HEK293 (cell line): ENCODE measurements at regions not wholly inside any gene's neighbourhood (a gene's known extent, or its start where the extent isn't known, plus 50 kb on each side); places are given as distances from the start of the nearest gene placed in this dataset.

Experiments used
- CTCF ChIA-PET: fragments of 350-600 bp; formaldehyde crosslinking; extraction: SDS; loops from one replicate; lab custom pipeline; 2021; ENCODE audit warnings: antibody characterized with exemption; lab: Yijun Ruan, JAX
- POLR2A ChIA-PET: fragments of 300-600 bp; formaldehyde crosslinking; extraction: SDS; loops from one replicate; lab custom pipeline; 2020; ENCODE audit warnings: antibody characterized with exemption, inconsistent platforms; lab: Yijun Ruan, JAX
- H3K27ac ChIP-seq: fragments of 200-500 bp; sonication (Bioruptor generic); 2 replicates; pipeline ENCODE4 v1.5.1; 2014; ENCODE audit warnings: low read depth, low read length, control low read depth, inconsistent platforms; ENCODE audit errors: extremely low read depth
- H3K36me3 ChIP-seq, 2 experiments: fragments of 200-500 bp in 1 of 2; sonication (Bioruptor generic) in 1 of 2; 1 replicate in 1 of 2; 2 replicates in 1 of 2; pipeline ENCODE4 v1.5.1; 2014 to 2017; ENCODE audit warnings: inconsistent platforms in 2 of 2, low read length in 2 of 2; ENCODE audit not compliant: control insufficient read depth in 2 of 2, insufficient read depth in 1 of 2
- H3K4me1 ChIP-seq: fragments of 200-500 bp; sonication (Bioruptor generic); 2 replicates; pipeline ENCODE4 v1.5.1; 2014; ENCODE audit warnings: mild to moderate bottlenecking, low read length, inconsistent platforms; ENCODE audit not compliant: control insufficient read depth, insufficient read depth
- H3K4me3 ChIP-seq: 2 replicates; pipeline ENCODE4 v1.5.1; 2011; ENCODE audit warnings: low read depth, mild to moderate bottlenecking, control low read depth, low read length, moderate library complexity
- H3K9me3 ChIP-seq: fragments of 200-500 bp; sonication (Bioruptor generic); 2 replicates; pipeline ENCODE4 v1.5.1; 2014; ENCODE audit warnings: low read depth, low read length, inconsistent platforms; ENCODE audit not compliant: control insufficient read depth, insufficient read depth
- EGR2 ChIP-seq: fragments of 450-650 bp; formaldehyde crosslinking; IDR thresholded peaks from 2 replicates; pipeline ENCODE4 v1.5.1; 2016; ENCODE audit warnings: low read depth, missing biosample characterization, missing genetic modification characterization
- KLF10 ChIP-seq: fragments of 450-650 bp; IDR thresholded peaks from 2 replicates; pipeline ENCODE4 v1.5.1; 2018; ENCODE audit warnings: missing biosample characterization, mild to moderate bottlenecking, missing genetic modification characterization
- SCRT1 ChIP-seq: fragments of 450-650 bp; formaldehyde crosslinking; IDR thresholded peaks from 2 replicates; pipeline ENCODE4 v1.5.1; 2016; ENCODE audit warnings: missing biosample characterization, missing genetic modification characterization, borderline replicate concordance
- TSHZ1 ChIP-seq: fragments of 450-650 bp; formaldehyde crosslinking; IDR thresholded peaks from 2 replicates; pipeline ENCODE4 v1.5.1; 2016; ENCODE audit warnings: missing biosample characterization, missing genetic modification characterization, borderline replicate concordance
- YY2 ChIP-seq: fragments of 450-650 bp; formaldehyde crosslinking; IDR thresholded peaks from 2 replicates; pipeline ENCODE4 v1.5.1; 2016; ENCODE audit warnings: missing biosample characterization, missing genetic modification characterization
- ZBTB21 ChIP-seq: fragments of 450-650 bp; formaldehyde crosslinking; IDR thresholded peaks from 2 replicates; pipeline ENCODE4 v1.5.1; 2017; ENCODE audit warnings: missing biosample characterization, missing genetic modification characterization
- ZFHX2 ChIP-seq: fragments of 450-650 bp; formaldehyde crosslinking; conservative IDR thresholded peaks from 2 replicates; pipeline ENCODE4 v1.5.1; 2016; ENCODE audit warnings: missing biosample characterization, missing genetic modification characterization
- ZNF223 ChIP-seq: fragments of 450-650 bp; formaldehyde crosslinking; IDR thresholded peaks from 2 replicates; pipeline ENCODE4 v1.5.1; 2016; ENCODE audit warnings: missing biosample characterization, missing genetic modification characterization
- ZNF280D ChIP-seq: fragments of 450-650 bp; formaldehyde crosslinking; IDR thresholded peaks from 2 replicates; pipeline ENCODE4 v1.5.1; 2016; ENCODE audit warnings: missing biosample characterization, missing genetic modification characterization
- ZNF391 ChIP-seq: fragments of 450-650 bp; formaldehyde crosslinking; IDR thresholded peaks from 2 replicates; pipeline ENCODE4 v1.5.1; 2016; ENCODE audit warnings: low read depth, missing biosample characterization, missing genetic modification characterization, borderline replicate concordance
- ZNF560 ChIP-seq: fragments of 450-650 bp; formaldehyde crosslinking; IDR thresholded peaks from 2 replicates; pipeline ENCODE4 v1.5.1; 2017; ENCODE audit warnings: missing biosample characterization, missing genetic modification characterization, borderline replicate concordance
- ZNF571 ChIP-seq: fragments of 450-650 bp; formaldehyde crosslinking; IDR thresholded peaks from 2 replicates; pipeline ENCODE4 v1.5.0; 2017; ENCODE audit warnings: missing biosample characterization, missing genetic modification characterization
- ZNF654 ChIP-seq: fragments of 450-650 bp; formaldehyde crosslinking; IDR thresholded peaks from 2 replicates; pipeline ENCODE4 v1.5.1; 2016; ENCODE audit warnings: low read depth, missing biosample characterization, missing genetic modification characterization
- ZNF701 ChIP-seq: fragments of 450-650 bp; formaldehyde crosslinking; IDR thresholded peaks from 2 replicates; pipeline ENCODE4 v1.5.1; 2016; ENCODE audit warnings: missing biosample characterization, missing genetic modification characterization
- TF ChIP-seq, protein P1 (sequence below): fragments of 450-650 bp; formaldehyde crosslinking; IDR thresholded peaks from 2 replicates; pipeline ENCODE4 v1.5.1; 2016; ENCODE audit warnings: missing biosample characterization, missing genetic modification characterization

DNA sequence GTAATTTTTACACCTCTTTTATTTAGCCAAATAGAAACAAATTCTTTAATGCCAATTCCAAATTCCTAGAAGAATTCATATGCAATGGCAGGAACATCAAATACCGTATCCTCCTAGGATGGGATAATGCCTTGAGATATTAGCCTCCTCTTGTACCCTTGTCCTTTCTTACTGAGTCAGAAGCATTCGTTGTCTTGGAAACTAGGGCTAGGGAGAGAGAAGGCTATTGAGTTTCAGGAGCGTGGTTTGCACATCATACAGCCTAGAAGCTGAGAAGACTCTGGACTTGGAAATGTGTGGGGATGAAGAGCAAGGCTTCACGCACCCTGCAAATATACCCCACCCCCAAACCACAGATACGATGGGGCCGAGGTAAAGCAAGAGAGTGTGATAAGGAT, 300.7 kb downstream of the SP3 start:
- CTCF ChIA-PET, result interaction anchor here (0.6 to 0.7 kb wide), 3 partner anchors 95 to 296 kb away, joined by 3 read pairs; no protein-coding TSS in a partner anchor
- POLR2A ChIA-PET, result no interaction called here
- Histone ChIP-seq H3K27ac (no peak overlapping the region), H3K36me3 (no peaks in the 10 kb centered on the region), H3K4me1 (no peaks in the 10 kb centered on the region), H3K4me3 (no peak overlapping the region), H3K9me3 (no peaks in the 10 kb centered on the region)
- TF ChIP-seq, protein P1, sequence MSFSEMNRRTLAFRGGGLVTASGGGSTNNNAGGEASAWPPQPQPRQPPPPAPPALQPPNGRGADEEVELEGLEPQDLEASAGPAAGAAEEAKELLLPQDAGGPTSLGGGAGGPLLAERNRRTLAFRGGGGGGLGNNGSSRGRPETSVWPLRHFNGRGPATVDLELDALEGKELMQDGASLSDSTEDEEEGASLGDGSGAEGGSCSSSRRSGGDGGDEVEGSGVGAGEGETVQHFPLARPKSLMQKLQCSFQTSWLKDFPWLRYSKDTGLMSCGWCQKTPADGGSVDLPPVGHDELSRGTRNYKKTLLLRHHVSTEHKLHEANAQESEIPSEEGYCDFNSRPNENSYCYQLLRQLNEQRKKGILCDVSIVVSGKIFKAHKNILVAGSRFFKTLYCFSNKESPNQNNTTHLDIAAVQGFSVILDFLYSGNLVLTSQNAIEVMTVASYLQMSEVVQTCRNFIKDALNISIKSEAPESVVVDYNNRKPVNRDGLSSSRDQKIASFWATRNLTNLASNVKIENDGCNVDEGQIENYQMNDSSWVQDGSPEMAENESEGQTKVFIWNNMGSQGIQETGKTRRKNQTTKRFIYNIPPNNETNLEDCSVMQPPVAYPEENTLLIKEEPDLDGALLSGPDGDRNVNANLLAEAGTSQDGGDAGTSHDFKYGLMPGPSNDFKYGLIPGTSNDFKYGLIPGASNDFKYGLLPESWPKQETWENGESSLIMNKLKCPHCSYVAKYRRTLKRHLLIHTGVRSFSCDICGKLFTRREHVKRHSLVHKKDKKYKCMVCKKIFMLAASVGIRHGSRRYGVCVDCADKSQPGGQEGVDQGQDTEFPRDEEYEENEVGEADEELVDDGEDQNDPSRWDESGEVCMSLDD (tag by site-specific recombination), result no peak
- TF ChIP-seq SCRT1 (tag by site-specific recombination), result no peak
- no peak for TF ChIP-seq TSHZ1 (tag by site-specific recombination)
- TF ChIP-seq ZNF654 (tag by site-specific recombination), result no peak
- TF ChIP-seq YY2 (tag by site-specific recombination), result no peak
- TF ChIP-seq ZBTB21 (tag by site-specific recombination), result no peak
- no peak for TF ChIP-seq ZNF280D
- no peak for TF ChIP-seq ZNF571 (tag by site-specific recombination)
- TF ChIP-seq ZNF560 (tag by site-specific recombination), result no peak
- TF ChIP-seq ZNF701 (tag by site-specific recombination), result no peak

DNA sequence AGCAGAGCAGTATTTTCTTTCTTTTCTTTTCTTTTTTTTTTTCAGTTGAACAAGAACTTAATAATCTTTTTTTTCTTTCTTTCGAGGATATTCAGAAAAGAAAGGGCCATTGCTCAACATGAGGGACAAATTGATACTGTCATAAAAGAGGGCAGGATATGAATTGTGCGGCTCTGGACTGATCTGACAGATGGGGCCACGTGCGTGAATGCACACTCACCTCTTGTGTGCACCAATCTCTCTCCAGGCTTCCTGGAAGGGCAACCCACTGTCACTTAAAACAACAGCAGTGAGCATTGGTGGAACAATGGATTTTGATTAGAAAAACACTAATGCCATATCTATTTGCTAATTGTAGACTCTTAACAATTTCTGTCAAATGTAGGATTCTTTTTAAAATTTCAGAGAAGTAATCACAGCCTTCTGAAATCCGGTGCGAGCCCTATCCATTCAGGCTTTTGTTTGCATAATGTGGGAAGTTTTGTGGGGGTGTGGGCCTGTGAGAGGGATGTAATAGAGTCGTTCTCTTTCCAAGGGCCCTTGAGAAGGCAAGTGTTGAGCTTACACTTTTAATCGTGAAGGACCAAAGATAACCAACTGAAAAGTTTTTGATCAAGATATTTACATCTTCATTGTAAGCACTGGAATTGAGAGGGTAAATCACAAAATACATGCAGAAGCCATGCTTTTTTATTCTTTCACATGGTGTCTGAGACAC, 298.8 kb downstream of the SP3 start:
- H3K27ac ChIP-seq, result no peak overlapping the region
- TF ChIP-seq ZNF223, result no peak
- 0 out of 2 replicates have a peak, but pooled peaks have one; percentile 17 for TF ChIP-seq ZFHX2 (tag by site-specific recombination)
- TF ChIP-seq ZNF391 (tag by site-specific recombination), result no peak
- no peak for TF ChIP-seq KLF10
- TF ChIP-seq EGR2 (tag by site-specific recombination), result peak; percentile 25; the same call in 1 of the 2 replicates
- ChIA-PET POLR2A (interaction anchor here (0.5 kb wide), 1 partner anchor 668 kb away, joined by 3 read pairs; the partner anchor contains the start of gene SP9), CTCF (no interaction called here)
- no peak overlapping the region for H3K4me3 ChIP-seq
- no peaks in the 10 kb centered on the region for H3K9me3 ChIP-seq
- H3K4me1 ChIP-seq, result no peaks in the 10 kb centered on the region
- H3K36me3 ChIP-seq, result no peaks in the 10 kb centered on the region
